Motor neuron (in vitro differentiated cells): ENCODE measurements at regions not wholly inside any gene's neighbourhood (a gene's known extent, or its start where the extent isn't known, plus 50 kb on each side); places are given as distances from the start of the nearest gene placed in this dataset.

Experiments used
- ATAC-seq, 8 experiments: fragments of 200-7000 bp; cut with Tn5 transposase; replicated peaks in 6 of 8; 2 replicates each; pipeline ENCODE4 v1.8.0; 2021; ENCODE audit warnings: mild to moderate bottlenecking in 8 of 8, moderate library complexity in 8 of 8
- H3K27ac ChIP-seq, 2 donors: fragments of 250-450 bp; sonication (Bioruptor Pico); 2 replicates each; pipeline ENCODE4 v1.9.0; 2021; ENCODE audit warnings: antibody characterized with exemption in 2 of 2, mild to moderate bottlenecking in 2 of 2, moderate library complexity in 1 of 2
- H3K4me1 ChIP-seq, 2 donors: fragments of 250-450 bp; sonication (Bioruptor Pico); replicated peaks in 1 of 2; 2 replicates each; pipeline ENCODE4 v1.6.1; 2021; ENCODE audit warnings: antibody characterized with exemption in 2 of 2, mild to moderate bottlenecking in 2 of 2, moderate library complexity in 1 of 2
- H3K4me3 ChIP-seq, 5 donors: fragments of 250-450 bp; sonication (Bioruptor Pico); 2 replicates each; pipeline ENCODE4 v1.9.0; 2021; ENCODE audit warnings: antibody characterized with exemption in 5 of 5, mild to moderate bottlenecking in 5 of 5, moderate library complexity in 4 of 5
- WGBS, 10 experiments: fragments of 450-650 bp; shearing (Covaris generic); methylation state at CpG; one replicate each; pipeline ENCODE4 v1.0.0; 2022; 5-methylcytosine and 5-hydroxymethylcytosine counted together
- in situ Hi-C, 9 experiments: fragments of 400-800 bp; cut with MboI; loops; one replicate each; pipeline ENCODE4 v1.15.0; 2021; ENCODE audit warnings: low sequenced_read_pairs in 9 of 9, low pct_unique_long_range_greater_than_20kb in 2 of 9; ENCODE audit not compliant: unreplicated experiment in 9 of 9

- Histone ChIP-seq H3K4me3 (no peak overlapping the region), H3K27ac (no peak overlapping the region), H3K4me1 (no peaks in the 10 kb centered on the region)
- in situ Hi-C loops = no loop called here
- WGBS, 10 experiments = 7 to 100% (median 80%) methylated on average over 1 to 2 of the region's 2 CpGs
- ATAC-seq = no peak
Observed at GRCh38 chr5:8954801-8955200, 591.1 kb downstream of the SEMA5A start.

GRCh38 chr5:8956659-8957058 lies 589.2 kb downstream of the SEMA5A start:
- no peak for ATAC-seq
- WGBS, 10 experiments = 62 to 100% (median 88%) methylated on average over 1 to 2 of the region's 2 CpGs; no CpG with 5 or more reads in 2 of the 10 experiments
- Histone ChIP-seq H3K4me3 (no peak overlapping the region), H3K27ac (no peak overlapping the region), H3K4me1 (no peaks in the 10 kb centered on the region)
- in situ Hi-C loops = no loop called here

- in situ Hi-C loops = no loop called here
- no peak for ATAC-seq
- Histone ChIP-seq H3K4me3 (no peak overlapping the region), H3K27ac (no peak overlapping the region), H3K4me1 (no peaks in the 10 kb centered on the region)
- 25 to 83% (median 54%) methylated on average over 3 to 5 of the region's 5 CpGs for WGBS, 10 experiments
Observed at GRCh38 chr5:8958602-8959001, 587.3 kb downstream of the SEMA5A start.

GRCh38 chr5:8961219-8961618 lies 584.7 kb downstream of the SEMA5A start:
- 17 to 87% (median 74%) methylated on average over 1 to 2 of the region's 3 CpGs; no CpG with 5 or more reads in 4 of the 10 experiments for WGBS, 10 experiments
- Histone ChIP-seq H3K27ac (no peak overlapping the region), H3K4me1 (no peaks in the 10 kb centered on the region), H3K4me3 (no peak overlapping the region)
- ATAC-seq = no peak
- in situ Hi-C loops = no loop called here

GRCh38 chr5:8961956-8962355 lies 583.9 kb downstream of the SEMA5A start:
- in situ Hi-C loops = no loop called here
- H3K4me3 ChIP-seq = no peak overlapping the region
- 35 to 83% (median 52%) methylated on average over 1 to 4 of the region's 4 CpGs for WGBS, 10 experiments
- no peaks in the 10 kb centered on the region for H3K4me1 ChIP-seq
- H3K27ac ChIP-seq = no peak overlapping the region
- ATAC-seq = no peak

GRCh38 chr5:8981016-8981415 lies 564.9 kb downstream of the SEMA5A start:
- no peak for ATAC-seq
- Histone ChIP-seq H3K4me3 (no peak overlapping the region), H3K27ac (no peak overlapping the region), H3K4me1 (no peaks in the 10 kb centered on the region)
- in situ Hi-C loops = no loop called here
- 48 to 100% (median 93%) methylated on average over 2 to 5 of the region's 5 CpGs; no CpG with 5 or more reads in 1 of the 10 experiments for WGBS, 10 experiments

- in situ Hi-C loops = no loop called here
- 29 to 100% (median 80%) methylated on average over 1 of the region's 1 CpG; no CpG with 5 or more reads in 3 of the 10 experiments for WGBS, 10 experiments
- no peak for ATAC-seq
- no peak overlapping the region for H3K27ac ChIP-seq
- H3K4me3 ChIP-seq = no peak overlapping the region
- no peaks in the 10 kb centered on the region for H3K4me1 ChIP-seq
Observed at GRCh38 chr5:8981496-8981895, 564.4 kb downstream of the SEMA5A start.

GRCh38 chr5:8984386-8984785 lies 561.5 kb downstream of the SEMA5A start:
- no peak overlapping the region for H3K27ac ChIP-seq
- in situ Hi-C loops = no loop called here
- WGBS, 10 experiments = 83 to 100% (median 100%) methylated on average over 1 to 4 of the region's 4 CpGs; no CpG with 5 or more reads in 3 of the 10 experiments
- H3K4me1 ChIP-seq = no peaks in the 10 kb centered on the region
- ATAC-seq = no peak
- no peak overlapping the region for H3K4me3 ChIP-seq
